H1 (cell line): ENCODE measurements at regions not wholly inside any gene's neighbourhood (a gene's known extent, or its start where the extent isn't known, plus 50 kb on each side); places are given as distances from the start of the nearest gene placed in this dataset.

Experiments used
- CTCF ChIA-PET: fragments of 300-600 bp; sonication (Branson Sonifier 250); formaldehyde crosslinking; loops from one replicate; lab custom pipeline; 2021; ENCODE audit not compliant: partially characterized antibody; lab: Charles Lee
- POLR2A ChIA-PET: fragments of 300-600 bp; sonication (Branson Sonifier 250); formaldehyde crosslinking; loops from one replicate; lab custom pipeline; 2021; ENCODE audit warnings: inconsistent platforms; ENCODE audit not compliant: partially characterized antibody; lab: Charles Lee
- DNase-seq, 2 experiments: peaks; one replicate each; pipeline versions ENCODE4 v3.0.0 to v3.0.0-alpha.2; 2010 to 2022; ENCODE audit warnings: low spot score in 2 of 2, low read depth in 1 of 2, mixed read lengths in 1 of 2
- FAIRE-seq: peaks from 2 replicates; lab custom pipeline; 2011; peaks lifted over from hg19 to GRCh38; lab: Jason Lieb, UNC
- H2AFZ ChIP-seq: 2 replicates; pipeline ENCODE4 v1.8.1; 2012; ENCODE audit warnings: low read length, inconsistent platforms
- H2AK5ac ChIP-seq: 2 replicates; pipeline ENCODE4 v1.6.1; 2013; ENCODE audit warnings: low read depth, low read length
- H2BK120ac ChIP-seq: replicated peaks from 2 replicates; pipeline ENCODE3; 2013; ENCODE audit warnings: low read depth, low read length, inconsistent platforms
- H2BK12ac ChIP-seq: 2 replicates; pipeline ENCODE4 v1.6.1; 2013; ENCODE audit warnings: low read depth, low read length
- H2BK15ac ChIP-seq: 2 replicates; pipeline ENCODE4 v1.6.1; 2013; ENCODE audit warnings: low read length
- H2BK20ac ChIP-seq: 2 replicates; pipeline ENCODE4 v1.6.1; 2013; ENCODE audit warnings: low read length
- H2BK5ac ChIP-seq: 2 replicates; pipeline ENCODE4 v1.6.1; 2013; ENCODE audit warnings: low read depth, low read length
- H3K14ac ChIP-seq: 2 replicates; pipeline ENCODE4 v1.6.1; 2013; ENCODE audit warnings: inconsistent platforms; ENCODE audit not compliant: insufficient read length
- H3K18ac ChIP-seq: 2 replicates; pipeline ENCODE4 v1.6.1; 2013; ENCODE audit warnings: low read length; ENCODE audit errors: extremely low read depth
- H3K23ac ChIP-seq: 2 replicates; pipeline ENCODE4 v1.6.1; 2013; ENCODE audit warnings: inconsistent platforms; ENCODE audit not compliant: insufficient read length
- H3K23me2 ChIP-seq: 2 replicates; pipeline ENCODE4 v1.6.1; 2013; ENCODE audit warnings: low read depth, low read length
- H3K27ac ChIP-seq: 2 replicates; pipeline ENCODE4 v1.6.1; 2011; ENCODE audit warnings: low read depth, low read length, inconsistent platforms
- H3K27me3 ChIP-seq, 4 experiments: replicated peaks in 1 of 4; 1 replicate in 1 of 4; 2 replicates in 3 of 4; pipeline versions ENCODE4 v1.6.1 to v1.8.1; 2011 to 2013; ENCODE audit warnings: low read length in 3 of 4, mild to moderate bottlenecking in 3 of 4, inconsistent platforms in 2 of 4, mixed read lengths in 2 of 4, moderate library complexity in 1 of 4; ENCODE audit not compliant: control insufficient read depth in 3 of 4, insufficient read depth in 3 of 4; ENCODE audit errors: extremely low read depth in 1 of 4
- H3K36me3 ChIP-seq, 4 experiments: 2 replicates each; pipeline versions ENCODE4 v1.6.1 to v1.8.1; 2011 to 2013; ENCODE audit warnings: mild to moderate bottlenecking in 4 of 4, low read length in 3 of 4, moderate library complexity in 2 of 4, control low read depth in 1 of 4, inconsistent platforms in 1 of 4; ENCODE audit not compliant: insufficient read depth in 4 of 4, control insufficient read depth in 2 of 4
- H3K4ac ChIP-seq: replicated peaks from 2 replicates; pipeline ENCODE3; 2013; ENCODE audit warnings: low read length, low read depth, mixed read lengths, inconsistent platforms; ENCODE audit not compliant: insufficient read length
- H3K4me1 ChIP-seq, 4 experiments: replicated peaks in 1 of 4; 1 replicate in 1 of 4; 2 replicates in 3 of 4; pipeline versions ENCODE4 v1.6.1 to v1.8.1; 2011 to 2013; ENCODE audit warnings: low read length in 3 of 4, inconsistent platforms in 2 of 4, mixed read lengths in 1 of 4; ENCODE audit not compliant: insufficient read depth in 4 of 4, control insufficient read depth in 3 of 4
- H3K4me2 ChIP-seq, 2 experiments: 2 replicates each; pipeline versions ENCODE4 v1.6.1 to v1.8.1; 2011 to 2013; ENCODE audit warnings: low read depth in 2 of 2, low read length in 2 of 2, control low read depth in 1 of 2, inconsistent platforms in 1 of 2, mild to moderate bottlenecking in 1 of 2; ENCODE audit not compliant: insufficient read depth in 1 of 2
- H3K4me3 ChIP-seq, 4 experiments: fragments of 200-600, 300-600 bp in 1 of 4; sonication (generic), shearing (Covaris generic), sonication (Bioruptor Twin) in 1 of 4; 2 replicates each; pipeline versions ENCODE4 v1.5.1 to v1.8.1; 2011 to 2016; ENCODE audit warnings: low read length in 4 of 4, low read depth in 3 of 4, control low read depth in 2 of 4, inconsistent platforms in 2 of 4, mild to moderate bottlenecking in 2 of 4, mixed read lengths in 1 of 4, moderate library complexity in 1 of 4; ENCODE audit not compliant: insufficient read depth in 2 of 4; ENCODE audit errors: extremely low read depth in 1 of 4
- H3K56ac ChIP-seq: replicated peaks from 2 replicates; pipeline ENCODE3; 2013; ENCODE audit warnings: low read depth, mild to moderate bottlenecking, mixed read lengths, low read length, inconsistent platforms; ENCODE audit not compliant: insufficient read length
- H3K79me1 ChIP-seq: 2 replicates; pipeline ENCODE4 v1.6.1; 2013; ENCODE audit warnings: low read depth, low read length, control low read depth
- H3K79me2 ChIP-seq, 2 experiments: 2 replicates each; pipeline versions ENCODE4 v1.6.1 to v1.8.1; 2012 to 2013; ENCODE audit warnings: low read length in 2 of 2, mild to moderate bottlenecking in 2 of 2, inconsistent platforms in 1 of 2; ENCODE audit not compliant: insufficient read depth in 2 of 2, control insufficient read depth in 1 of 2
- H3K9ac ChIP-seq, 4 experiments: replicated peaks in 1 of 4; 1 replicate in 1 of 4; 2 replicates in 3 of 4; pipeline versions ENCODE4 v1.6.1 to v1.8.1; 2011 to 2013; ENCODE audit warnings: low read depth in 3 of 4, low read length in 3 of 4, control low read depth in 2 of 4, mild to moderate bottlenecking in 2 of 4, moderate library complexity in 2 of 4, inconsistent platforms in 1 of 4; ENCODE audit errors: extremely low read depth in 1 of 4
- H3K9me3 ChIP-seq, 2 experiments: 2 replicates each; pipeline versions ENCODE4 v1.6.1 to v1.8.1; 2012 to 2013; ENCODE audit warnings: mild to moderate bottlenecking in 2 of 2, moderate library complexity in 2 of 2, control low read depth in 1 of 2, inconsistent platforms in 1 of 2, low read depth in 1 of 2, low read length in 1 of 2, mixed read lengths in 1 of 2; ENCODE audit not compliant: insufficient read depth in 2 of 2
- H4K20me1 ChIP-seq, 2 experiments: replicated peaks in 1 of 2; 2 replicates each; pipeline versions ENCODE3 to v1.8.1; 2011 to 2013; ENCODE audit warnings: inconsistent platforms in 2 of 2, low read length in 2 of 2, mild to moderate bottlenecking in 1 of 2; ENCODE audit not compliant: insufficient read depth in 2 of 2, control insufficient read depth in 1 of 2
- H4K5ac ChIP-seq: 2 replicates; pipeline ENCODE4 v1.6.1; 2013; ENCODE audit warnings: low read length, low read depth, mixed read lengths, inconsistent platforms; ENCODE audit not compliant: insufficient read length
- H4K8ac ChIP-seq: 2 replicates; pipeline ENCODE4 v1.8.0; 2013; ENCODE audit warnings: mild to moderate bottlenecking, moderate library complexity, low read length, inconsistent platforms; ENCODE audit not compliant: insufficient read depth; ENCODE audit errors: extremely low read depth
- H4K91ac ChIP-seq: replicated peaks from 2 replicates; pipeline ENCODE3; 2013; ENCODE audit warnings: low read length, mixed read lengths, inconsistent platforms; ENCODE audit not compliant: insufficient read length
- CBX5 ChIP-seq: fragments of 300-800, 300-1000 bp; sonication (generic); IDR thresholded peaks from 2 replicates; pipeline ENCODE4 v1.7.1; 2016; ENCODE audit warnings: antibody characterized with exemption, low read length, low read depth
- POLR2AphosphoS5 ChIP-seq: IDR thresholded peaks from 2 replicates; pipeline ENCODE4 v1.6.1; 2011; ENCODE audit warnings: low read depth, low read length
- POU5F1 ChIP-seq: IDR thresholded peaks from 2 replicates; pipeline ENCODE4 v1.6.1; 2011; ENCODE audit warnings: low read depth, mild to moderate bottlenecking, low read length, moderate library complexity
- SP1 ChIP-seq: IDR thresholded peaks from 2 replicates; pipeline ENCODE4 v1.6.1; 2011; ENCODE audit warnings: low read depth, low read length
- SUZ12 ChIP-seq: fragments of 200-600 bp; sonication (generic); IDR thresholded peaks from 2 replicates; pipeline ENCODE4 v1.6.1; 2012; ENCODE audit warnings: mild to moderate bottlenecking, inconsistent platforms, low read length, moderate library complexity, mixed read lengths
- TAF1 ChIP-seq: IDR thresholded peaks from 2 replicates; pipeline ENCODE4 v1.6.1; 2011; ENCODE audit warnings: mild to moderate bottlenecking, low read depth, low read length
- WGBS, 2 experiments: shearing (Covaris generic) in 1 of 2; methylation state at CpG; one replicate each; pipeline versions ENCODE4 v1.1.6 to v1.1.7; 2013 to 2015; ENCODE audit warnings: low lambda C conversion rate in 2 of 2, mixed read lengths in 2 of 2, inconsistent platforms in 1 of 2, low coverage in 1 of 2, missing lambda C conversion rate in 1 of 2; ENCODE audit not compliant: insufficient replicate concordance in 2 of 2, insufficient coverage in 1 of 2, insufficient read length in 1 of 2; ENCODE audit errors: extremely low coverage in 1 of 2, missing lambda C conversion rate in 1 of 2; 5-methylcytosine and 5-hydroxymethylcytosine counted together

DNA sequence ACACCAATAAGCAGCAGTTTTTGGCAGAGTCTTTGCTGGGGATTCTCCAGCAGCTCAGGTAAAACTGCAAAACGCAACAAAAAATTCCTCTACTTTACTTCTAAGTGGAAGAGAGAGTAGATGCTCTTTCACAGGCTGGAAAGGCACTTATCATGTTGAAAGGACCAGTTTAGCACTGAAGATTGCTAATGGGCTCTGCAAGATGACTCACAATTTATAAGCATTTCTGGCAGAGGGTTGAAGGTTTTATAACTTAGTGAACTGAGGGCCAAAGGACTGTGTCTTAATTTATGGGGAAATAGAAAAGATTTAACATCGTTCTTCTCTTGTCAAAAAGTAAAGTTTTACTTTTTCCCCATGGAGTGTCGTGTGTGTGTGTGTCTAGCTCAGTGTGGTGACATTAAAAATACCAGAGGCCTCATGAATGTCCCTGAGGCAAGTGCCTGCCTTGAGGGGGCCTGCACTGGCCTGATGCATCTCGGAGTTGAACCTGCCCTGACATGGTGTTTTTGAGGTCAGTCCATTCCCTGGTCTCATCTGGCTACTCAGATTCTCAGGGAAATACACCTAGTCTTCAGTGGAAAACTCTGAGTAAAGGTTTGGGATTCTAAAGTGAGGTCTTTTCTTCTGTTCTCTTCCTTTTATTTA, 1092.0 kb downstream of the NAALADL2 start:
- Histone ChIP-seq H2BK15ac (no peak overlapping the region), H3K9me3 (0 out of 4 replicates have a peak, but pooled peaks cover 0 to 5% of the 10 kb centered on the region in 2 experiments), H3K4me1 (no peaks in the 10 kb centered on the region; a peak in 1 of 7 replicates), H2BK120ac (no peak overlapping the region), H2BK5ac (no peak overlapping the region), H3K23ac (no peak overlapping the region), H2BK12ac (no peak overlapping the region), H3K4ac (no peak overlapping the region), H3K4me2 (no peak overlapping the region), H2AFZ (peak overlapping the region; percentile 48; the same call in 1 of the 2 replicates), H4K91ac (no peak overlapping the region), H2AK5ac (no peak overlapping the region), H4K20me1 (no peaks in the 10 kb centered on the region), H2BK20ac (no peak overlapping the region), H3K9ac (no peak overlapping the region), H3K14ac (no peak overlapping the region), H3K18ac (no peak overlapping the region), H4K5ac (no peak overlapping the region), H3K79me1 (no peaks in the 10 kb centered on the region), H3K79me2 (no peaks in the 10 kb centered on the region), H3K27ac (no peak overlapping the region), H3K36me3 (no peaks in the 10 kb centered on the region), H3K4me3 (no peak overlapping the region), H3K27me3 (no peaks in the 10 kb centered on the region), H4K8ac (no peak overlapping the region), H3K56ac (no peak overlapping the region), H3K23me2 (no peaks in the 10 kb centered on the region)
- 83% methylated on average over 4 of the region's 4 CpGs; no CpG with 5 or more reads in 1 of the 2 experiments for WGBS, 2 experiments
- no peak for DNase-seq
- POLR2A ChIA-PET = no interaction called here
- CTCF ChIA-PET = interaction anchor here (1.1 to 1.2 kb wide), 2 partner anchors 10 to 479 kb away, joined by 3 read pairs; no protein-coding TSS in a partner anchor
- no peak for TF ChIP-seq POLR2AphosphoS5
- no peak for TF ChIP-seq CBX5
- TF ChIP-seq TAF1 = no peak
- TF ChIP-seq SUZ12 = no peak
- TF ChIP-seq POU5F1 = no peak
- TF ChIP-seq SP1 = no peak
- no peak for FAIRE-seq
